ENCODE measurements at regions not wholly inside any gene's neighbourhood (a gene's known extent, or its start where the extent isn't known, plus 50 kb on each side); places are given as distances from the start of the nearest gene placed in this dataset.
A peak's percentile ranks its signal among the peaks of the same experiment; 100 is the strongest.

DNA sequence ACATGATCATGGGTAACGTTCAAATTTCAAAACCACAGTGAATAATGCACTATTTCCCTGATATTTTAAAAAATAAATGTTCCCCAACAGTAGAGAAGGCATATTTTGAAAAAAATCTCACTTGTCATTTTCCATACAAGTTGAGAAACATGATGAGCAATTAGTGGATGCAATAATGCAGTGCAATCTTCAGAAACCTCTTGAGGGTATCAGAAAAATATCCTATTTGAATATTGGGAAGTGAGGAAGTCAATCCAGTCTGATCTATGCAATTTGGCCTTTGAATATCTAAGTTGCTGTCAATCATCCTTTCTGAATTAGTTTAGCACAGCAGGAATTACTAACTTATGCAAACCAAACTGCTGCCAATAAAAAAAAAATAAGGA is 776.8 kb downstream of the PCDH18 start:
- TF ChIP-seq, protein P1, sequence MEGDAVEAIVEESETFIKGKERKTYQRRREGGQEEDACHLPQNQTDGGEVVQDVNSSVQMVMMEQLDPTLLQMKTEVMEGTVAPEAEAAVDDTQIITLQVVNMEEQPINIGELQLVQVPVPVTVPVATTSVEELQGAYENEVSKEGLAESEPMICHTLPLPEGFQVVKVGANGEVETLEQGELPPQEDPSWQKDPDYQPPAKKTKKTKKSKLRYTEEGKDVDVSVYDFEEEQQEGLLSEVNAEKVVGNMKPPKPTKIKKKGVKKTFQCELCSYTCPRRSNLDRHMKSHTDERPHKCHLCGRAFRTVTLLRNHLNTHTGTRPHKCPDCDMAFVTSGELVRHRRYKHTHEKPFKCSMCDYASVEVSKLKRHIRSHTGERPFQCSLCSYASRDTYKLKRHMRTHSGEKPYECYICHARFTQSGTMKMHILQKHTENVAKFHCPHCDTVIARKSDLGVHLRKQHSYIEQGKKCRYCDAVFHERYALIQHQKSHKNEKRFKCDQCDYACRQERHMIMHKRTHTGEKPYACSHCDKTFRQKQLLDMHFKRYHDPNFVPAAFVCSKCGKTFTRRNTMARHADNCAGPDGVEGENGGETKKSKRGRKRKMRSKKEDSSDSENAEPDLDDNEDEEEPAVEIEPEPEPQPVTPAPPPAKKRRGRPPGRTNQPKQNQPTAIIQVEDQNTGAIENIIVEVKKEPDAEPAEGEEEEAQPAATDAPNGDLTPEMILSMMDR (IDR thresholded peaks at IDR 0.05; ENCODE audit: unreplicated experiment in 3 of 3): no peak
- Mint-ChIP-seq H3K4me1 (no peaks in the 10 kb centered on the region), H3K4me3 (no peak overlapping the region)

DNA sequence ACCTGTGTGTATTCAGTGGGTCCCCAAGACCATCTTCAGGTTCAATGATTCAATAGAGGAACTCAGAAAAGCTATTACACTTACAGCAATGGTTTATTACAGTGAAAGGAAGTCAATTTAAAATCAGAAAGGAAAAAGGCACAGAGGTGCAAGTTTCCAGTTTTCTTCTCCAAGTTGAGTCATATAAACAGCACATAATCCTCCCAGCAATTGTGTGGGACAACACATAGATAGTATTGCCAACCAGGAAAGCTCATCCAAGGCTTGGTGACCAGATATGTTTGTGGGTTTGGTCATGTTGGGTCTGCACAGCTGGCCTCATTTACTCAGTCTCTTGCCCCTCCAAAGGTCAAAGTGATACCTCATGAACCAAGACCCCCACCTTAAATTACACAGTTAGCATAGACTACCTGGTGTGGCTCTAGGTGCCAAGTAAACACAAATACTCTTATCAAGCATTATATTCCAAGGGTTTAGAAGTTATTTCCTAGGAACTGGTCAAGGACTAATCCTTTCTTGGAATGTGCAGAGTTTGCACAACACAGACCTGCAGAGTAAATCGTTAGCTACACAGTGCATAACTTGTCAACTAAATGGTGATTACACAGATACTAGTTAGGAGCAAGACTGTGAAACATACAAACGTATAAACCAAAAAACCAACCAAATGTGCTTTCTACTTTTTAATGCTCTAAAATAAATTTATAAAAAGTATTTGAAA is 777.3 kb downstream of the PCDH18 start:
- no peaks in the 10 kb centered on the region for H3K27me3 Mint-ChIP-seq (ENCODE audit: low read depth)
- H3K27ac Mint-ChIP-seq: peak overlapping the region; percentile 27 to 78 (median 62)
- no peak overlapping the region for H3K4me3 Mint-ChIP-seq
- H3K9me3 Mint-ChIP-seq: peaks cover 2% of the 10 kb centered on the region
- TF ChIP-seq, protein P1 (IDR thresholded peaks at IDR 0.05; ENCODE audit: unreplicated experiment in 3 of 3): no peak
- H3K36me3 Mint-ChIP-seq (ENCODE audit: low read depth): no peaks in the 10 kb centered on the region
- peaks cover 4% of the 10 kb centered on the region for H3K4me1 Mint-ChIP-seq

More for the DNA sequence above, 776.8 kb downstream of the PCDH18 start:
- H3K27me3 Mint-ChIP-seq (ENCODE audit: low read depth): no peaks in the 10 kb centered on the region
- no peaks in the 10 kb centered on the region for H3K9me3 Mint-ChIP-seq
- no peaks in the 10 kb centered on the region for H3K36me3 Mint-ChIP-seq (ENCODE audit: low read depth)
- no peak overlapping the region for H3K27ac Mint-ChIP-seq

DNA sequence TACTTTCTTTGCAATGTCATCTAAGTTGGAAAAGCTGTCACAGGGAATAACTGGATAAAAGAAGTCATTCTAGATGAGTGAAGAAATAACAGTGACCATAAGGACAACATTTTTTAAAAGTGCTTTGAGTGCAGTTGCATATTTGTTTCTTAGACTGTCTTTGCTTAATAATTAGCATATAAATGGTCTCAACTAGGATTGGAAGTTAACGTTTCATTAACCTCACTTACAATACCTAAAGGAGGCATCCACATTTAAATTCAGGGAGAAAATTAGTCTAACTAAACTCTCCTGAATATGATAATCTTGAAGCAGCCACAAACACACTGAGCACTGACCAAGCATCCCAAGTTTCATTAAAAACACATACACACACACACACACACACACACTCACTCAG is 780.7 kb downstream of the PCDH18 start:
- H3K36me3 Mint-ChIP-seq (ENCODE audit: low read depth): no peaks in the 10 kb centered on the region
- H3K4me3 Mint-ChIP-seq: no peak overlapping the region

DNA sequence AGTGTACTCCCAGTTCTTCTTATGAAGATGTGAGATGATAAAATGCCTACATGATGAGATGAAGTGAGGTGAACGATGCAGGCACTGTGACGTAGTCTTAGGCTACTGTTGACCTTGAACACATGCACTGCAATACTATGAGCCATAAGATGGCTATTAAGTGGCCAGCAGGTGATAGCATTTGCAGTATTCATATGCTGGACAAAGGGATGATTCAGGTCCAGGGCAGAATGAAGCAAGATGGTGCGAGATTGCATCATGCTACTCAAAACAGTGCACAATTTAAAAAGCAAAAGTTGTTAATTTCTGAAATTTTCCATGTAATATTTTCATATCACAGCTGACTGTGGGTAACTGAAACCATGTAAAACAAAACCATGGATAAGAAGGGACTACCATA is 781.4 kb downstream of the PCDH18 start:
- peaks cover 8% of the 10 kb centered on the region for H3K9me3 Mint-ChIP-seq
- no peak overlapping the region for H3K27ac Mint-ChIP-seq
- H3K4me3 Mint-ChIP-seq: no peak overlapping the region
- H3K4me1 Mint-ChIP-seq: peaks cover 7% of the 10 kb centered on the region
- no peaks in the 10 kb centered on the region for H3K36me3 Mint-ChIP-seq (ENCODE audit: low read depth)
- TF ChIP-seq, protein P1 (IDR thresholded peaks at IDR 0.05; ENCODE audit: unreplicated experiment in 3 of 3): no peak
- H3K27me3 Mint-ChIP-seq (ENCODE audit: low read depth): no peaks in the 10 kb centered on the region

More for the DNA sequence above, 780.7 kb downstream of the PCDH18 start:
- TF ChIP-seq, protein P1 (IDR thresholded peaks at IDR 0.05; ENCODE audit: unreplicated experiment in 3 of 3): no peak
- peaks cover 7% of the 10 kb centered on the region for H3K4me1 Mint-ChIP-seq
- no peak overlapping the region for H3K27ac Mint-ChIP-seq
- no peaks in the 10 kb centered on the region for H3K27me3 Mint-ChIP-seq (ENCODE audit: low read depth)
- H3K9me3 Mint-ChIP-seq: peaks cover 8% of the 10 kb centered on the region

DNA sequence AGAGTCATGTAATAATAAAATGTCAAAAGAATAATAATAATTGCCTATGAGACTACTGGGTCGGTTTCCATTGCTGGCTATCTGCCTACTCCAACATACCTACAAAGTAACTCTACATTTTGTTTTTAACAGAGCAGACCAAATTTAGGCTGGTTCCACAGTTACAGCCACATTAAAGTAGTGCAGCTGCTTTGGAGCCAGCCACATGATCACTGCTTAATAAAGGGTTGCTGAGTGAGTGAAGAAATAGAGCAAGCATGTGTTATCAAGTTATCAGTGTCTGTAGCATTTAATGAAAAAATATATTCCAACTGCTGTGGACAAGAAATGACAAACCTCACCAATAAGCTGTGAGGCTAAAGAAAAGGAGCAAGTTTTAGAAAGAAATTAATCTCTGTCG is 782.3 kb downstream of the PCDH18 start:
- TF ChIP-seq, protein P1 (IDR thresholded peaks at IDR 0.05; ENCODE audit: unreplicated experiment in 3 of 3): no peak
- no peaks in the 10 kb centered on the region for H3K27me3 Mint-ChIP-seq (ENCODE audit: low read depth)
- peaks cover 13% of the 10 kb centered on the region for H3K9me3 Mint-ChIP-seq
- no peaks in the 10 kb centered on the region for H3K36me3 Mint-ChIP-seq (ENCODE audit: low read depth)
- H3K27ac Mint-ChIP-seq: peak overlapping the region in 1 of 3 experiments; percentile 16
- H3K4me3 Mint-ChIP-seq: no peak overlapping the region
- peaks cover 7% of the 10 kb centered on the region for H3K4me1 Mint-ChIP-seq

DNA sequence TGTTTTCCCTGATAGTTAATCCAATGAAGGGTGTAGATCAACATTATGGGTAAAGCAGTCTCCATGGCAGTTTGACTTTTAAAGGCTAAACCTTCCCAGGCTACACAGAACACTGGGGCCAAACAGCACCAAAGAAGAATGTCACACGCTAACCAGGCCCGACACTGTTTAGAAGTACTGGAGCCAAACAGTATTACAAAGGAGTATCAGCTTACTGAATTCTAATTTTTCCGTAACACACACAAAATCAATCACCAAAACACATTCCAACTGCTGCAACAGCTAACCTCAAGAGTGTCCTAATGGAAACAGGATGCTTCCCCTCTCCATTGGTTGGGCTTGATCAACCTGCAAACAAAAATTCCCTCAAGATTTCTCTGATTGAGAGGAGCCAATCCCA is 783.5 kb downstream of the PCDH18 start:
- Mint-ChIP-seq H3K27me3 (ENCODE audit: low read depth) (no peaks in the 10 kb centered on the region), H3K9me3 (peaks cover 16% of the 10 kb centered on the region), H3K4me3 (no peak overlapping the region), H3K4me1 (peaks cover 7% of the 10 kb centered on the region), H3K27ac (no peak overlapping the region), H3K36me3 (ENCODE audit: low read depth) (no peaks in the 10 kb centered on the region)
- TF ChIP-seq, protein P1 (IDR thresholded peaks at IDR 0.05; ENCODE audit: unreplicated experiment in 3 of 3): no peak

All from nephron (organoid).